ENCODE measurements at regions not wholly inside any gene's neighbourhood (a gene's known extent, or its start where the extent isn't known, plus 50 kb on each side); places are given as distances from the start of the nearest gene placed in this dataset.

- Mint-ChIP-seq H3K27me3 (ENCODE audit: low read depth, unreplicated experiment) (peaks cover 27% of the 10 kb centered on the region), H3K9me3 (ENCODE audit: unreplicated experiment) (peaks cover 12% of the 10 kb centered on the region), H3K36me3 (ENCODE audit: low read depth, unreplicated experiment) (peaks cover 6% of the 10 kb centered on the region), H3K27ac (ENCODE audit: unreplicated experiment) (no peak overlapping the region), H3K4me3 (ENCODE audit: unreplicated experiment) (no peak overlapping the region), H3K4me1 (ENCODE audit: low read depth, unreplicated experiment) (no peaks in the 10 kb centered on the region)
- H3K27me3 ChIP-seq (ENCODE audit: insufficient read depth, low read length), result peaks cover 4% of the 10 kb centered on the region
- H2AFZ ChIP-seq (ENCODE audit: low read depth, low read length), result no peak overlapping the region
- H3K36me3 ChIP-seq (ENCODE audit: insufficient read depth, low read length), result no peaks in the 10 kb centered on the region
- no peak overlapping the region for H3K4me3 ChIP-seq (ENCODE audit: insufficient read depth, low read depth, low read length)
- DNase-seq (ENCODE audit: low read depth) (no peak), FAIRE-seq (no peak)
- H3K27ac ChIP-seq (ENCODE audit: low read depth, low read length), result no peak overlapping the region
- TF ChIP-seq EZH2 (IDR thresholded peaks at IDR 0.05; ENCODE audit: insufficient read depth, low read length), result no peak
- TF ChIP-seq, protein P1, sequence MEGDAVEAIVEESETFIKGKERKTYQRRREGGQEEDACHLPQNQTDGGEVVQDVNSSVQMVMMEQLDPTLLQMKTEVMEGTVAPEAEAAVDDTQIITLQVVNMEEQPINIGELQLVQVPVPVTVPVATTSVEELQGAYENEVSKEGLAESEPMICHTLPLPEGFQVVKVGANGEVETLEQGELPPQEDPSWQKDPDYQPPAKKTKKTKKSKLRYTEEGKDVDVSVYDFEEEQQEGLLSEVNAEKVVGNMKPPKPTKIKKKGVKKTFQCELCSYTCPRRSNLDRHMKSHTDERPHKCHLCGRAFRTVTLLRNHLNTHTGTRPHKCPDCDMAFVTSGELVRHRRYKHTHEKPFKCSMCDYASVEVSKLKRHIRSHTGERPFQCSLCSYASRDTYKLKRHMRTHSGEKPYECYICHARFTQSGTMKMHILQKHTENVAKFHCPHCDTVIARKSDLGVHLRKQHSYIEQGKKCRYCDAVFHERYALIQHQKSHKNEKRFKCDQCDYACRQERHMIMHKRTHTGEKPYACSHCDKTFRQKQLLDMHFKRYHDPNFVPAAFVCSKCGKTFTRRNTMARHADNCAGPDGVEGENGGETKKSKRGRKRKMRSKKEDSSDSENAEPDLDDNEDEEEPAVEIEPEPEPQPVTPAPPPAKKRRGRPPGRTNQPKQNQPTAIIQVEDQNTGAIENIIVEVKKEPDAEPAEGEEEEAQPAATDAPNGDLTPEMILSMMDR (IDR thresholded peaks at IDR 0.05; ENCODE audit: insufficient read depth, low read depth, low read length), result no peak
- H3K9me3 ChIP-seq (ENCODE audit: insufficient read depth, low read depth, low read length), result no peaks in the 10 kb centered on the region
- H4K20me1 ChIP-seq (ENCODE audit: insufficient read depth, low read length), result no peaks in the 10 kb centered on the region
- no peaks in the 10 kb centered on the region for H3K79me2 ChIP-seq (ENCODE audit: insufficient read depth, low read length)
- no peak overlapping the region for H3K4me2 ChIP-seq (ENCODE audit: low read length)
- H3K9ac ChIP-seq (ENCODE audit: low read length), result no peak overlapping the region
- H3K4me1 ChIP-seq (ENCODE audit: insufficient read depth, low read length), result no peaks in the 10 kb centered on the region
Measured at GRCh38 chr11:70700871-70701270, 302.5 kb downstream of the CTTN start.

- Mint-ChIP-seq H3K4me1 (ENCODE audit: low read depth, unreplicated experiment) (no peaks in the 10 kb centered on the region), H3K27ac (ENCODE audit: unreplicated experiment) (no peak overlapping the region), H3K9me3 (ENCODE audit: unreplicated experiment) (peaks cover 4% of the 10 kb centered on the region), H3K27me3 (ENCODE audit: low read depth, unreplicated experiment) (peaks cover 27% of the 10 kb centered on the region), H3K36me3 (ENCODE audit: low read depth, unreplicated experiment) (no peaks in the 10 kb centered on the region), H3K4me3 (ENCODE audit: unreplicated experiment) (no peak overlapping the region)
- H3K27ac ChIP-seq (ENCODE audit: low read depth, low read length), result no peak overlapping the region
- no peaks in the 10 kb centered on the region for H3K79me2 ChIP-seq (ENCODE audit: insufficient read depth, low read length)
- no peaks in the 10 kb centered on the region for H3K9me3 ChIP-seq (ENCODE audit: insufficient read depth, low read depth, low read length)
- H2AFZ ChIP-seq (ENCODE audit: low read depth, low read length), result no peak overlapping the region
- no peaks in the 10 kb centered on the region for H4K20me1 ChIP-seq (ENCODE audit: insufficient read depth, low read length)
- TF ChIP-seq, protein P1 (IDR thresholded peaks at IDR 0.05; ENCODE audit: insufficient read depth, low read depth, low read length), result no peak
- no peak for TF ChIP-seq EZH2 (IDR thresholded peaks at IDR 0.05; ENCODE audit: insufficient read depth, low read length)
- H3K4me3 ChIP-seq (ENCODE audit: insufficient read depth, low read depth, low read length), result no peak overlapping the region
- DNase-seq (ENCODE audit: low read depth) (no peak), FAIRE-seq (no peak)
- no peak overlapping the region for H3K4me2 ChIP-seq (ENCODE audit: low read length)
- H3K4me1 ChIP-seq (ENCODE audit: insufficient read depth, low read length), result no peaks in the 10 kb centered on the region
- no peaks in the 10 kb centered on the region for H3K36me3 ChIP-seq (ENCODE audit: insufficient read depth, low read length)
- peaks cover 4% of the 10 kb centered on the region for H3K27me3 ChIP-seq (ENCODE audit: insufficient read depth, low read length)
- no peak overlapping the region for H3K9ac ChIP-seq (ENCODE audit: low read length)
Measured at GRCh38 chr11:70702040-70702648, 303.8 kb downstream of the CTTN start.
